ENCODE measurements at regions not wholly inside any gene's neighbourhood (a gene's known extent, or its start where the extent isn't known, plus 50 kb on each side); places are given as distances from the start of the nearest gene placed in this dataset.

GRCh38 chr16:87186876-87187533, 130.2 kb downstream of the C16orf95 start:
- no peak for TF ChIP-seq CTCF (IDR thresholded peaks at IDR 0.05)
- TF ChIP-seq POLR2A (IDR thresholded peaks at IDR 0.05) = no peak

All from heart left ventricle (tissue), 13 donors.